GM12878 (cell line): ENCODE measurements at regions not wholly inside any gene's neighbourhood (a gene's known extent, or its start where the extent isn't known, plus 50 kb on each side); places are given as distances from the start of the nearest gene placed in this dataset.
A peak's percentile ranks its signal among the peaks of the same experiment; 100 is the strongest.

Source experiments
- BMI1 ChIP-seq: fragments of 450-650 bp; IDR thresholded peaks from 2 replicates; pipeline ENCODE4 v1.6.1; 2016; ENCODE audit warnings: mild to moderate bottlenecking, moderate library complexity, borderline replicate concordance
- CEBPB ChIP-seq, 2 experiments: fragments of 150-350 bp in 1 of 2; IDR thresholded peaks; 2 replicates each; pipeline ENCODE4 v1.6.1; 2012 to 2014; ENCODE audit warnings: low read depth in 2 of 2, low read length in 2 of 2, borderline replicate concordance in 1 of 2, inconsistent platforms in 1 of 2
- E4F1 ChIP-seq: fragments of 450-650 bp; IDR thresholded peaks from 2 replicates; pipeline ENCODE4 v1.6.1; 2018; ENCODE audit warnings: borderline replicate concordance, mild to moderate bottlenecking; ENCODE audit not compliant: partially characterized antibody
- ESRRA ChIP-seq: IDR thresholded peaks from 2 replicates; pipeline ENCODE4 v1.6.1; 2012; ENCODE audit warnings: mild to moderate bottlenecking, low read length, improper control_type of control experiment
- HCFC1 ChIP-seq: fragments of 150-350 bp; IDR thresholded peaks from 2 replicates; pipeline ENCODE4 v1.6.1; 2014; ENCODE audit warnings: low read length
- NKRF ChIP-seq: fragments of 450-650 bp; conservative IDR thresholded peaks from 2 replicates; pipeline ENCODE4 v1.6.1; 2017; ENCODE audit warnings: mild to moderate bottlenecking, moderate library complexity
- PAX5 ChIP-seq: IDR thresholded peaks from 2 replicates; pipeline ENCODE4 v1.6.1; 2011; ENCODE audit warnings: low read depth, low read length, borderline replicate concordance
- RCOR1 ChIP-seq: conservative IDR thresholded peaks from 2 replicates; pipeline ENCODE4 v1.6.1; 2012; ENCODE audit warnings: low read depth, low read length, improper control_type of control experiment
- STAT3 ChIP-seq: IDR thresholded peaks from 2 replicates; pipeline ENCODE4 v1.6.1; 2011; ENCODE audit warnings: low read depth, low read length, improper control_type of control experiment
- TCF12 ChIP-seq: IDR thresholded peaks from 2 replicates; pipeline ENCODE4 v1.6.1; 2011; ENCODE audit warnings: low read depth, mild to moderate bottlenecking, low read length
- YY1 ChIP-seq: IDR thresholded peaks from 2 replicates; pipeline ENCODE4 v1.6.1; 2011; ENCODE audit warnings: low read depth, mild to moderate bottlenecking, low read length
- ZBTB11 ChIP-seq: fragments of 450-650 bp; formaldehyde crosslinking; IDR thresholded peaks from 2 replicates; pipeline ENCODE4 v1.5.0; 2022; ENCODE audit warnings: mild to moderate bottlenecking, missing genetic modification characterization
- ZBTB33 ChIP-seq: fragments of 450-650 bp; IDR thresholded peaks from 2 replicates; pipeline ENCODE4 v1.6.1; 2017; ENCODE audit warnings: mild to moderate bottlenecking
- ZNF384 ChIP-seq: IDR thresholded peaks from 2 replicates; pipeline ENCODE4 v1.6.1; 2012; ENCODE audit warnings: low read depth, mild to moderate bottlenecking, low read length, improper control_type of control experiment, borderline replicate concordance
- TF ChIP-seq, protein P1 (sequence below): fragments of 150-350 bp; IDR thresholded peaks from 2 replicates; pipeline ENCODE4 v1.6.1; 2016; ENCODE audit warnings: low read depth, low read length

DNA sequence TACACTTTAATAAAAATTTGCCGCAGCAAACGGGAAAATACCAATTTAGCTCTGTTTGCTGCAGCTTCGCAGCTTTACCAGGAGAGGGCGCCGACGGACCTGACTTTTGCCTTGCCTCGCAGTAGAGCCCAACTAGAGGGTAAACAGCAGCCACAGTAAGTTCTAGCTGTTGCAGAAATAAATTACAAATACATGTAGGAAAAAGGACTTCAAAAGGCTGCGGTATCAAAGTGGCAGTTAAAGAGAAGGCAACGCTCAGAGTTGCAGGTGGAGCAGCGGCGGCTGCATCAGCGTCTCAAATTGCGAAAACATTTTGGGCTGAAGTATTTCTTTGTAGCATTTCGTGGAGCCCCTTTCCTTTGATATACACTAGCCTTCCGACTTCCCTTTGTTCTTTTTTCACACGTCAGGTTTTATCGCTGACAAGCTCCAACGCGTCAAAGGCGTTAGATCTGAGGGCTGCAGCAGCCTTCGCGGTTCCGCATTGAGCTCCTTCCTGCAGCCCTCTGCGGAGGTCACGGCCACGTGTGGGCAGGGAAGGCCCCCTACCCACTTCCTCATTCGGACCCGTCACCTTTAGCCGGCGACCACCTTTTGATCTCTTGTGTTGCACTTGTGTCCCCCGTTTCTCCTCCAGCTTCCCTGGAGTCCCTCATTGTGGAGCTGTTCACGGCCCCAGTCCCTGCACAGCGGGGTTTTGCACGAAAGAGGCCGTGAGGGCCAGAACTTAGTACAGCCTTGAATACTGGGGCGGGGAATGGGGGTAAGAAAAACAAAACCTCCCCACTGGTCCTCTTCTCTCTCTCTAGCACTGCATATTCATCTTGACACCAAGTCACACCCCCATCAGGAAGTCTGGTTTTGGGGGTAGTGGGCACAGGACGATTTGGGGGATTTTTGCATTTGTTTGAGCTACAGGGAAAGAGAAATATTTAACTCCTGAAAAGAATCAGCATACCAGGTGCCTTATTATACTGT lies 72.8 kb downstream of the S1PR1 start (continued):
- TF ChIP-seq CEBPB (IDR thresholded peaks at IDR 0.05; ENCODE audit: borderline replicate concordance in 1 of 2, low read depth in 2 of 2, low read length in 2 of 2) (no peak), STAT3 (no peak), BMI1 (peak; percentile 74), ZNF384 (no peak), TCF12 (peak; percentile 80), RCOR1 (peak; percentile 48; the same call in 1 of the 2 replicates), E4F1 (peak; percentile 73), YY1 (peak; percentile 70; the same call in 1 of the 2 replicates), HCFC1 (no peak), ZBTB11 (CRISPR knock-in tag) (no peak), NKRF (peak; percentile 56; the same call in 1 of the 2 replicates), ESRRA (no peak), ZBTB33 (no peak), PAX5 (peak; percentile 87)
- TF ChIP-seq, protein P1, sequence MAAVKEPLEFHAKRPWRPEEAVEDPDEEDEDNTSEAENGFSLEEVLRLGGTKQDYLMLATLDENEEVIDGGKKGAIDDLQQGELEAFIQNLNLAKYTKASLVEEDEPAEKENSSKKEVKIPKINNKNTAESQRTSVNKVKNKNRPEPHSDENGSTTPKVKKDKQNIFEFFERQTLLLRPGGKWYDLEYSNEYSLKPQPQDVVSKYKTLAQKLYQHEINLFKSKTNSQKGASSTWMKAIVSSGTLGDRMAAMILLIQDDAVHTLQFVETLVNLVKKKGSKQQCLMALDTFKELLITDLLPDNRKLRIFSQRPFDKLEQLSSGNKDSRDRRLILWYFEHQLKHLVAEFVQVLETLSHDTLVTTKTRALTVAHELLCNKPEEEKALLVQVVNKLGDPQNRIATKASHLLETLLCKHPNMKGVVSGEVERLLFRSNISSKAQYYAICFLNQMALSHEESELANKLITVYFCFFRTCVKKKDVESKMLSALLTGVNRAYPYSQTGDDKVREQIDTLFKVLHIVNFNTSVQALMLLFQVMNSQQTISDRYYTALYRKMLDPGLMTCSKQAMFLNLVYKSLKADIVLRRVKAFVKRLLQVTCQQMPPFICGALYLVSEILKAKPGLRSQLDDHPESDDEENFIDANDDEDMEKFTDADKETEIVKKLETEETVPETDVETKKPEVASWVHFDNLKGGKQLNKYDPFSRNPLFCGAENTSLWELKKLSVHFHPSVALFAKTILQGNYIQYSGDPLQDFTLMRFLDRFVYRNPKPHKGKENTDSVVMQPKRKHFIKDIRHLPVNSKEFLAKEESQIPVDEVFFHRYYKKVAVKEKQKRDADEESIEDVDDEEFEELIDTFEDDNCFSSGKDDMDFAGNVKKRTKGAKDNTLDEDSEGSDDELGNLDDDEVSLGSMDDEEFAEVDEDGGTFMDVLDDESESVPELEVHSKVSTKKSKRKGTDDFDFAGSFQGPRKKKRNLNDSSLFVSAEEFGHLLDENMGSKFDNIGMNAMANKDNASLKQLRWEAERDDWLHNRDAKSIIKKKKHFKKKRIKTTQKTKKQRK, result no peak
